SKM-1 (cell line): ENCODE measurements at regions not wholly inside any gene's neighbourhood (a gene's known extent, or its start where the extent isn't known, plus 50 kb on each side); places are given as distances from the start of the nearest gene placed in this dataset.

ENCODE experiments used
- DNase-seq: peaks from one replicate; lab custom pipeline; 2025; ENCODE audit not compliant: unreplicated experiment; lab: John Stamatoyannopoulos, UW

- DNase-seq: no peak
Measured at GRCh38 chr5:90201923-90202322, 207.6 kb downstream of the CETN3 start.

DNA sequence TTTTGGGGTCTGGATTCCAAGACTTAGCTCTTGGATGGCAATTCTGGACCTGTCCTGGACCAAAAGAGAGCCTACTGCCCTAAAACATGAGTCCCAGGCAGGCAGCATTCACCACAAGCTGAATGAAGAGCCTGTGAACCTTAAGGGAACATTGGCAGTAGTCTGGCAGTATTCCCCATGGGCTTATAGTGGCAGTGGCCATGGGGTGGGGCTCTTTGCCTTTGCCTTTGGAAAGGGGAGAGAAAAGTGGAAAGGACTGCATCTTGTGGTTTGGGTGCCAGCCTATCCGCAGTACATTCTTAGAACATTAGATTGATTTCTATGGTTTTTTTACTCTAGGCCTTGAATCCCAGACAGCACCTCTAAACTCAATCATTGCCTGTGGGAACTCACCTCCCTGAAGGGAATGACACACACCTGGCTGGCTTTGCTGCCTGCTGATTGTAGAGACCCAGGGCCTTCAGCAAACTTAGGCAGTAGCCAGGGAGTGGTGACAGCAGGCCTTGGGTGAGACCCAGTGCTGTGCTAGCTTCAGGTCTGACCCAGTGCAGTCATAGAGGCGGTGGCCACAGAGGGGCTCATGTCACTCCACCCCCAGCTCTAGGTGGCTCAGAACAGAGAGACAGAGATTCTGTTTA, 216.3 kb downstream of the CETN3 start:
- no peak for DNase-seq

GRCh38 chr5:90191352-90192045, 218.1 kb downstream of the CETN3 start:
- DNase-seq: no peak

- DNase-seq: no peak
Measured at GRCh38 chr5:90185897-90186468, 223.6 kb downstream of the CETN3 start.

DNA sequence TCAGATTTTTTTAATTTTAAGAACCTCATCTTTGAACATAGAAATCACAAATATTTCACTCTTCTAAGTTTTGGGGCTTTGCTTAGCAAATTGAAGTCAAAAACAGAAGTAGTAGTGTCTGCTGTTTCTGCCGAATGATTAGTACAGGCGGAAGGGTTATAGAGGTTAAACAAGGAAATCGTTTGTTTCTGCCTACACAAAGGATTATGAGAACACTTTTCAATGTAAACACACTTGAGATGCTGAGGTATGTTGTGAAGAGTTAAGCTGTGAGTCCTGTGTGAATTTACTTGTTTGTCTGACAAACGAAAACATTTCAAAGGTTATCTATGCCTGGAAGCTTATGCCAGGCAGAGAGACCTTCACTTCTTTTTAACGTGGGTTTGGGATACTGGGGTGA, 224.8 kb downstream of the CETN3 start:
- no peak for DNase-seq

DNA sequence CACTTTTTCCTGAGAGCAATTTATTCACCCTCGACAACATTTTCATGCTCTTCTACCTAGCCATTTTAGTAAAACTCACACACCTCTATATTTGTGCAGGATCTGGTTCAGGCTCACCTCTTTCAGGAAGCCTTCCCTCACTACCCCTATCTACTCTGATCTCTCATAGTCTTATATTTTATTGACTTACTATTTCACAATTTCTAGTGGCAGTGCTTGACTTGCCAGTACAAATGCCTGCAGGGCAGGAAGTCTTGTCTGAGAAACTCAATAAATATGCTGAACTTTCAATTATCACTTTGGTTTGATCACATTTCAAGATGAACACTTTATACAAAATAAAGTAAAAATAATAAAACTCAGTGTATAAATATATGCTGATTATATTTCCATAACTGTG, 226.8 kb downstream of the CETN3 start:
- no peak for DNase-seq

DNA sequence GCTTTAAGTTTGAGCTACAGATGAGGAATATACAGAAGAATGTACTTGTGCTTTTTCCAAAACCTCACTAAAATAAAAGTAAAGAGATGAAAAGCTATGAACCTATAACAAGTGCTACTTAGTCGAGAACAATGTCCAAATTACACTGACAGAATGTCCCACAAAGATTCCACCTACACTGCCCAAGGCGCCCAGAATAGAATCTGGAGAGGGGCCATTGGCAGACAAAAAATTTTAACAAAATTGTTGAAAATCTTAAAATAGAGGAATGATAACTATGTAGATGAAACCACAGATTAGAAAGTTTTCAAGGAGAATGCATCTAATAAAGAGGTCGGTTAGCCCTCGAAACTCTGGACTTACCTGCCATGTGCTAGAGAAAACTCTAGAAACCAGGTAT, 235.3 kb downstream of the CETN3 start:
- no peak for DNase-seq

DNA sequence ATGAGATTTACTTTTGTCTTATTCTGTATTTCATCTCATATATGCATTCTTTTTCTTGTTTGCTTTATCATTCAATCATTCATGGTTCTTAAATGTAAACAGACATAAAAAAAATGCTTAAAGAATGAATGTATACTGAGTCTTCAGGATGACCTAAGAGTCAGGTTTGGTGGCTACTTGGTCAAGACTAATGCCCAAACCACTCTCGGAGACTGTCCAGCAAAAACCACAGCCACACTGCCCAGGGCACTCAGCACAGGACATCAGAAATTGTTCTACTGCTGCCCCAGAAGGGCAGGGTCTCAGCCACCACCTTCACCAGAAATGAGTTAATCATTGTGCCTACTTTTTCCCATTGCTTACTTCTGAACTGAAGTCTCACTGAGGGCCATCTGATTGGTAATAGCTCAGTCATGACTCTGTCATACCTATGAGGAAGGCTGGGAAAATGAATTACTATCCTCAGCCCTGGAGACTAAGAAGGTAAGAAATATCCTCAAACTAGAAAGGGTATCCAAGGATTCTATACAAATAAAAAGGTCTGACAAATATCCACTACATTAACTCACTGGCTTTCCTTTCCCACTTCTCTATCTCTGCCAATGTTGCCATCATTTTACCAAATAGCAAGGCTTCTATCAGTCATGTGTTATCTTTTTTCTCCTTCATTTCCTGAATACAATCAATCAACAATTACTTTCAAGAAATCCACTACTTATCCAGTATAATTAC, 236.1 kb downstream of the CETN3 start:
- no peak for DNase-seq

DNA sequence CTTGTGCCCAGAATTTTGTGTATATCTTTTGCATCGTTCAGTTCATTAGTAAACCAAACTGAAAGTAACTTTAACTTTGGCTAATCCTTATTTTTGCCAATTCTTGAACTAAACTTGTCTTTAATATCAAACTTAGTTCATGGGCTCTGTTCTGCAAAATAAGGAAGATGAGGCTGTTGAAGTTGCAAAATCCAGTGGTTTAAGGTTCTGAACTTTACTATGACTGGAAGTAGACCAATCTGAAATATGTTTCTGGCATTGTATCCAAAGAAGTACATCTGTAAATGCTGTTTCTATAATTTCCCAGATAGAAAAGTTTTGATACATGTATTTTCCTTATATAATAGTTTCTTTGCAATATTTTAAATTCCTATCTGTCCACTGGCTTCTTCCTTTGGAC, 238.1 kb downstream of the CETN3 start:
- DNase-seq: no peak

- DNase-seq: no peak
Measured at GRCh38 chr5:90170261-90170660, 239.3 kb downstream of the CETN3 start.

GRCh38 chr5:90169078-90169477, 240.5 kb downstream of the CETN3 start:
- DNase-seq: no peak

DNA sequence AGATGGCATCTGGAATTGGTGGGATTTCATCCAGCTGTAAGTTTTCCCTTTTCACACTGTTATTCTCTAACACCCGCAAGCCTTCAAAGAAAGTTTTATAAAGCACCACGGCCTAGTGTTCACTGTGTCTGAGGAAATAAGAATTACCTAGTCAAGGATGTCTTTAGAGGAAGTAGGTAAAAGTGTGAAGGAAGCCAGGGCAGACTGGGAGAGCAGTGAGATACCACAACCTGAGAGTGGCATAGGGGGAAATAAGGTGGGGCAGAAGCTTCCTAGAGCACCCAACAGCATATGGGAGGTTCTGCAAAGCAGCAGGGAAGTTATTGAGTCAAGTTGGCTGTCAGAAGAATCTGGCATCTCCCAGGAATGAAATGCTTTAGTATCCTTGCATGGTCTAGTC, 241.2 kb downstream of the CETN3 start:
- no peak for DNase-seq

DNA sequence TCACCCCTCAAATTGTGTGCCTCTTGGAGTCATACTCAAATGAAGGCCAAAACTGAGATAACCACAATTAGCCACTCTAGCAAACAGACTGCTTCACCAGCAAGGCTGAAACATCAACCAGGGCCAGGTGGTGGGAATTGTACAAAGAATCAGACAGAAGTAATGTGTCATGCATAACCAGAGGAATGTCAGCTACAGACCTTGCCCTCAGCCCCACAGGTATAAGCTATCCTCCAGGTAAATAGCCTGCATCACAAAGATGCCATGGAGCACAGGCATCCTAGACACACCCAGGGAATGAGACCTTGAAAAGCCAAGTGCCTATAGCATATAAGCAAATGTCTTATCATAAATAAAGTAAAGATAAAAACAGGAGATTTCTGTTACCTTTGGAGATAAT, 242.7 kb downstream of the CETN3 start:
- no peak for DNase-seq

DNA sequence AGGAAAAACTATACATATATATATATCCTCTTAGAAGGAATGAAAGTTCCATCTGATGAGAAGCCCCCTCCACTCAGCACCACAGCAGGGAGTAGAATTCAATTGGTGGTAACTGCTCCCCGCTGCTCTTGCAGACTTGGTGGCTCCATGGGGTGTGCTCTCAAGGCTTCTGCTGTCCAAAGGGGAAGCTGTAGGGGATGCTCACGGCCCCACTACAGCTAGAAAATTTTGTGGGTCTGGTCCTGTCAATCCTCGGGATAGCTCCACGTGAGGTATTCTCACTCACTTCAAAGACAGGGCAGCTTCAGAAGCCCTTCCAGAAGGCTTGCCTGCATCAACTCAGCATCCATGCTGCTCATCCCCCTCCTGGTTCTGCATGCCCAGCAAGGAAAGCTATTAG, 247.2 kb downstream of the CETN3 start:
- no peak for DNase-seq

DNA sequence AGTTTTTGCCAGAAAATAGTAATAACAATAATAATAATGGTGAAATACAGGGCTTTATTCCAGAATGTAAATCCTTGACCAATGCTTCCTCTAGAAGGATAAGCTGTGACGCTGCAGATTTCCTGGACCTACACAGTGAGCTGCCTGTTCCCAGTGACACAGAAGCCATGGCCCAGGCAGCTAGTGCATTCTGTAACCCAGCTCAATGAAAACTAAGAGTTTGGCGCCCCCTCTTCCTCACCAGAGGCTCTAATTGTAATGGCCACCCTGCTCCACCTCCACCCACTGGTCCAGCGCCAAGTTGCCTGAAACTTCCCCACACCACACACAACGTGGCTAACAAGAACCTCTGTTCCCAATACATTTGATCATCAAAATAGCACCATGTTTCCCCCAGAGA, 248.1 kb downstream of the CETN3 start:
- no peak for DNase-seq

- no peak for DNase-seq
Measured at GRCh38 chr5:90158131-90158530, 251.4 kb downstream of the CETN3 start.

DNA sequence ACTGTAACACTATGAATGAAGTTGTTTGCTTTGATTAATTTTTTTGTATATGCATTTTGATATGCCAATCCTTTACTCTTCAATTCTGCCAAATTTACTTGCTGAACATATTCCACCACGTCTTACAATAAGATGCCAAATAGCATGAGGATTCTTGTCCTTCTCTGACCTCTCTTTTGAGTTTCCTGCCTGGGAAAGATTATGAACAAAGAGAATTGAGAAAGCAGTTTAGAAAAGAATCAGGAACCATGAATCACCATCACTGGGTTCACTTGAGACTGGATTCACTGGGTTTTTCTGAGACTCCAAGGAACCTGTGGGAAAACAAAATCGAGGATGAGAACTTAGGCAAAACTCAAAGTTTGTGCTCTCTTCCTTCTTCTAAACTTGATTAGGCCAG, 256.5 kb downstream of the CETN3 start:
- no peak for DNase-seq

GRCh38 chr5:90144625-90145327, 264.8 kb downstream of the CETN3 start:
- no peak for DNase-seq

DNA sequence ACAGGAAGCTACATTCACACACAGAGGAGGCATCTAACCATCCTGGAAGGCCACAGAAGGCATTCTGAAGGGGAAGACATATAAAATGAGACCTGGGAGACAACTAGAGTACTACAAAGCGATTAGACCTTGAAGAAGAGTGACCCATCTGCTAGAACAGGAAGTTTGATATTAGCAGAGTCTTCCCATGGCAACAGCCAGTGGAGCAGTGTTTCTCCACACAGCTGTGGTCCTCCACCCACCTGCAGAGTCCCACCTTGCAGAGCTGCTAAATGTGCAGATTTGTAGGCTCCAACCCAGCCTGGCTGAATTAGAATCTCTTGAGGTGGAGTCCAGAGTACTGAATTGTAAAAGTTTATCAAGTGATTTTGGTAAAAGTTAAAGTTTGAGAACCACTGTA, 267.0 kb downstream of the CETN3 start:
- no peak for DNase-seq

DNA sequence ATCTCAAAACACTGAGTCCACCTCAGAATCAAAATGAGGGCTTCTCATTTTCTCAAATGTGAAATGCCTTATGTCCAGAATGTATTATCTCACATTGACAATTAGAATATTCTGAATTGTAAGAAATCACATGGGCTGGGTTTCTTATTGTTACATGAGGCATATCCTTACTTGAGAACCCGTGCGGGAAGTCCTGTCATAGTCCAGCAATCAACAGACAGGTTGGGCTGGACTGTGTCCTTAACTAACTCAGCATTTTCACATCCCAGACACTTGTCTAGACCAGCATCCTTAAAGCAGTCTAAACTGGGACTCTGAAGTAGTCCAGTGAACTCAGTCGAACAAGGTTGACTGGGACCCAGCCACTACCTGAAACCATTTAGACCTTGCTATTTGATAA, 267.6 kb downstream of the CETN3 start:
- DNase-seq: no peak

GRCh38 chr5:90136952-90137528, 272.5 kb downstream of the CETN3 start:
- DNase-seq: no peak
